Activated B cell treated with CpG ODN at 0.5 μM for 24 hours (primary cell): ENCODE measurements at regions not wholly inside any gene's neighbourhood (a gene's known extent, or its start where the extent isn't known, plus 50 kb on each side); places are given as distances from the start of the nearest gene placed in this dataset.

ENCODE experiments used
- ATAC-seq: fragments of 200-7000 bp; cut with Tn5 transposase; one replicate; pipeline ENCODE4 v1.10.0; 2021; ENCODE audit warnings: low read depth, mild to moderate bottlenecking, moderate library complexity
- CTCF ChIA-PET: fragments of 350-600 bp; sonication (Branson Sonifier 250); formaldehyde crosslinking; loops from one replicate; lab custom pipeline; 2021; ENCODE audit warnings: antibody characterized with exemption; lab: Charles Lee
- POLR2A ChIA-PET: fragments of 350-600 bp; sonication (Branson Sonifier 250); formaldehyde crosslinking; loops from one replicate; lab custom pipeline; 2021; ENCODE audit warnings: antibody characterized with exemption; lab: Charles Lee
- DNase-seq: peaks from one replicate; pipeline ENCODE4 v3.0.0; 2022
- H3K27ac Mint-ChIP-seq: one replicate; pipeline ENCODE4 v1.8.0; 2020; ENCODE audit warnings: mixed read lengths
- H3K27me3 Mint-ChIP-seq: one replicate; pipeline ENCODE4 v1.8.0; 2021; ENCODE audit warnings: mixed read lengths
- H3K36me3 Mint-ChIP-seq: one replicate; pipeline ENCODE4 v1.8.0; 2021; ENCODE audit warnings: low read depth, mixed read lengths
- H3K4me1 Mint-ChIP-seq: one replicate; pipeline ENCODE4 v1.8.0; 2021; ENCODE audit warnings: mixed read lengths
- H3K4me3 Mint-ChIP-seq: one replicate; pipeline ENCODE4 v1.8.0; 2020; ENCODE audit warnings: mild to moderate bottlenecking, mixed read lengths
- H3K9me3 Mint-ChIP-seq: one replicate; pipeline ENCODE4 v1.8.0; 2020; ENCODE audit warnings: mixed read lengths
- intact Hi-C: fragments of 100-400 bp; cut with micrococcal nuclease; formaldehyde crosslinking; loops from one replicate; pipeline ENCODE4 v1.15.1; 2024
- TF ChIP-seq, protein P1 (sequence below): fragments of 200-600 bp; IDR thresholded peaks from one replicate; pipeline ENCODE4 v1.8.0; 2022; ENCODE audit warnings: antibody characterized with exemption, mild to moderate bottlenecking

DNA sequence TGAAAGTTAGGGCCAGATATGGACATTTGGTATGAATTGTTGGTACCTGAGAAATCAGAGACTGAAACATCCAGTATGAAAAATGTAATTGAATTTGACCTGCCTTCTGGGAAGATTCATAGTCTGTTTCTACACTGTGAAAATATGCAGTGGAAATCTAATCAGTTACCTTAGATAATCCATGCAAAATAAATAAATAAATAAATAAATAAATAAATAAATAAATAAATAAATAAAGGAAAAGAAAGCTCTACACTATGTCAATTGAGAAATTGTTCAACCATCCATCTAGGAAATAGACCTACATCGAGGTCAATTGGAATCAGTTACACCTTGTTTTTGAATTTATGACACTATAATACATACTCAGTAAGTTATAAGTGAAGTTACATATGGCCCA is 252.3 kb downstream of the VGLL3 start:
- TF ChIP-seq, protein P1, sequence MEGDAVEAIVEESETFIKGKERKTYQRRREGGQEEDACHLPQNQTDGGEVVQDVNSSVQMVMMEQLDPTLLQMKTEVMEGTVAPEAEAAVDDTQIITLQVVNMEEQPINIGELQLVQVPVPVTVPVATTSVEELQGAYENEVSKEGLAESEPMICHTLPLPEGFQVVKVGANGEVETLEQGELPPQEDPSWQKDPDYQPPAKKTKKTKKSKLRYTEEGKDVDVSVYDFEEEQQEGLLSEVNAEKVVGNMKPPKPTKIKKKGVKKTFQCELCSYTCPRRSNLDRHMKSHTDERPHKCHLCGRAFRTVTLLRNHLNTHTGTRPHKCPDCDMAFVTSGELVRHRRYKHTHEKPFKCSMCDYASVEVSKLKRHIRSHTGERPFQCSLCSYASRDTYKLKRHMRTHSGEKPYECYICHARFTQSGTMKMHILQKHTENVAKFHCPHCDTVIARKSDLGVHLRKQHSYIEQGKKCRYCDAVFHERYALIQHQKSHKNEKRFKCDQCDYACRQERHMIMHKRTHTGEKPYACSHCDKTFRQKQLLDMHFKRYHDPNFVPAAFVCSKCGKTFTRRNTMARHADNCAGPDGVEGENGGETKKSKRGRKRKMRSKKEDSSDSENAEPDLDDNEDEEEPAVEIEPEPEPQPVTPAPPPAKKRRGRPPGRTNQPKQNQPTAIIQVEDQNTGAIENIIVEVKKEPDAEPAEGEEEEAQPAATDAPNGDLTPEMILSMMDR = no peak
- no peaks in the 10 kb centered on the region for H3K27me3 Mint-ChIP-seq
- POLR2A ChIA-PET = no interaction called here
- peaks cover 4% of the 10 kb centered on the region for H3K9me3 Mint-ChIP-seq
- no peak overlapping the region for H3K27ac Mint-ChIP-seq
- no peak for DNase-seq
- H3K4me1 Mint-ChIP-seq = no peaks in the 10 kb centered on the region
- no peak for ATAC-seq
- no peak overlapping the region for H3K4me3 Mint-ChIP-seq
- CTCF ChIA-PET = no interaction called here
- no peaks in the 10 kb centered on the region for H3K36me3 Mint-ChIP-seq
- intact Hi-C loops = no loop called here

- ChIA-PET CTCF (no interaction called here), POLR2A (no interaction called here)
- ATAC-seq (no peak), DNase-seq (no peak)
- Mint-ChIP-seq H3K9me3 (peaks cover 4% of the 10 kb centered on the region), H3K27ac (no peak overlapping the region), H3K4me1 (no peaks in the 10 kb centered on the region), H3K36me3 (no peaks in the 10 kb centered on the region), H3K27me3 (no peaks in the 10 kb centered on the region), H3K4me3 (no peak overlapping the region)
- intact Hi-C loops = no loop called here
- TF ChIP-seq, protein P1 = no peak
Measured at GRCh38 chr3:86737517-86737916, 253.4 kb downstream of the VGLL3 start.

- ChIA-PET CTCF (interaction anchor here (1.2 kb wide), 1 partner anchor 31 kb away, joined by 4 read pairs; no protein-coding TSS in a partner anchor), POLR2A (no interaction called here)
- Mint-ChIP-seq H3K36me3 (no peaks in the 10 kb centered on the region), H3K9me3 (peaks cover 6% of the 10 kb centered on the region), H3K4me3 (no peak overlapping the region), H3K27ac (no peak overlapping the region), H3K4me1 (no peaks in the 10 kb centered on the region), H3K27me3 (no peaks in the 10 kb centered on the region)
- intact Hi-C loops = no loop called here
- no peak for ATAC-seq
- no peak for DNase-seq
- TF ChIP-seq, protein P1 = no peak
Measured at GRCh38 chr3:86733257-86733656, 257.7 kb downstream of the VGLL3 start.

DNA sequence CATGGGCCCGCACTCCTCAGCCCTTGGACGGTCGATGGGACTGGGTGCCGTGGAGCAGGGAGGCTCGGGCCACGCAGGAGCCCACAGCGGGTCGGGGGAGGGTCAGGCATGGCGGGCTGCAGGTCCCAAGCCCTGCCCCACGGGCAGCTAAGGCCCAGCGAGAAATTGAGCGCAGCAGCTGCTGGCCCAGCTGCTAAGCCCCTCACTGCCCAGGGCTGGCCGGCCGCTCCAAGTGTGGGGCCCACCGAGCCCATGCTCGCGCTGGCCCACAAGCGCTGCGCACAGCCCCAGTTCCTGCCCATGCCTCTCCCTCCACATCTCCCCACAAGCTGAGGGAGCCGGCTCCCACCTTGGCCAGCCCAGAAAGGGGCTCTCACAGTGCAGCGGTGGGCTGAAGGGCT is 259.4 kb downstream of the VGLL3 start:
- CTCF ChIA-PET = no interaction called here

GRCh38 chr3:86723433-86723832 is 267.5 kb downstream of the VGLL3 start:
- intact Hi-C loops = no loop called here
- Mint-ChIP-seq H3K36me3 (no peaks in the 10 kb centered on the region), H3K4me3 (no peak overlapping the region), H3K27ac (no peak overlapping the region), H3K27me3 (no peaks in the 10 kb centered on the region), H3K9me3 (no peaks in the 10 kb centered on the region), H3K4me1 (no peaks in the 10 kb centered on the region)
- POLR2A ChIA-PET = no interaction called here
- TF ChIP-seq, protein P1 = no peak
- no peak for DNase-seq
- ATAC-seq = no peak
- CTCF ChIA-PET = no interaction called here

More for the DNA sequence above, 259.4 kb downstream of the VGLL3 start:
- H3K27me3 Mint-ChIP-seq = no peaks in the 10 kb centered on the region
- H3K9me3 Mint-ChIP-seq = peaks cover 6% of the 10 kb centered on the region
- ATAC-seq (no peak), DNase-seq (no peak)
- no peaks in the 10 kb centered on the region for H3K36me3 Mint-ChIP-seq
- POLR2A ChIA-PET = no interaction called here
- no peak overlapping the region for H3K27ac Mint-ChIP-seq
- no peaks in the 10 kb centered on the region for H3K4me1 Mint-ChIP-seq
- no peak overlapping the region for H3K4me3 Mint-ChIP-seq
- intact Hi-C loops = no loop called here
- TF ChIP-seq, protein P1 = no peak
